HCT116 (cell line): ENCODE measurements at regions not wholly inside any gene's neighbourhood (a gene's known extent, or its start where the extent isn't known, plus 50 kb on each side); places are given as distances from the start of the nearest gene placed in this dataset.

Experiments used
- ATAC-seq: fragments of 200-7000 bp; cut with Tn5 transposase; 2 replicates; pipeline ENCODE4 v1.9.1; 2020; ENCODE audit warnings: mild to moderate bottlenecking, moderate library complexity
- BruUV-seq: library from RNA; stranded (reverse); fragments of 400-500 nt; replicated peaks from 2 replicates; lab custom pipeline; 2021; lab: Mats Ljungman, UMichigan
- CTCF ChIA-PET: fragments of 300-600 bp; sonication (Branson Sonifier 250); formaldehyde crosslinking; loops from one replicate; lab custom pipeline; 2021; ENCODE audit warnings: antibody characterized with exemption; lab: Charles Lee
- POLR2A ChIA-PET: fragments of 300-600, 350-600 bp; sonication (Branson Sonifier 250); formaldehyde crosslinking; loops from one replicate; lab custom pipeline; 2021; ENCODE audit warnings: antibody characterized with exemption; lab: Charles Lee
- RAD21 ChIA-PET, 2 experiments: fragments of 300-600 bp; sonication (Branson Sonifier 250); formaldehyde crosslinking; loops; one replicate each; lab custom pipeline; 2023; ENCODE audit warnings: low total read pairs in 2 of 2; ENCODE audit not compliant: uncharacterized antibody in 2 of 2, unreplicated experiment in 2 of 2, low non-redundant PET in 1 of 2; lab: Charles Lee
- DNase-seq: peaks from one replicate; pipeline ENCODE4 v3.0.0-alpha.2; 2010; ENCODE audit warnings: low read depth, low spot score
- H2AFZ ChIP-seq: fragments of 200-600 bp; shearing (Covaris generic), sonication (generic); 2 replicates; pipeline ENCODE4 v1.6.1; 2017; ENCODE audit warnings: low read depth, mixed run types, mixed read lengths, antibody characterized with exemption, low read length; ENCODE audit not compliant: poor library complexity, severe bottlenecking
- H3K27ac ChIP-seq: 2 replicates; pipeline ENCODE4 v1.5.1; 2012; ENCODE audit warnings: low read depth, low read length
- H3K27me3 ChIP-seq: fragments of 200-600 bp; sonication (generic); 2 replicates; pipeline ENCODE4 v1.6.1; 2016; ENCODE audit warnings: mixed run types, low read length, mixed read lengths; ENCODE audit not compliant: insufficient read depth
- H3K36me3 ChIP-seq, 2 experiments: fragments of 200-500 bp in 1 of 2; fragments of 200-600 bp in 1 of 2; sonication (Bioruptor generic) in 1 of 2; sonication (generic) in 1 of 2; 2 replicates each; pipeline versions ENCODE4 v1.5.1 to v1.6.1; 2014 to 2016; ENCODE audit warnings: low read length in 2 of 2, inconsistent platforms in 1 of 2, mixed read lengths in 1 of 2, mixed run types in 1 of 2; ENCODE audit not compliant: insufficient read depth in 2 of 2, control insufficient read depth in 1 of 2
- H3K4me1 ChIP-seq, 2 experiments: fragments of 200-600 bp in 1 of 2; sonication (generic) in 1 of 2; 2 replicates each; pipeline versions ENCODE4 v1.5.1 to v1.6.1; 2012 to 2017; ENCODE audit warnings: low read length in 2 of 2, inconsistent platforms in 1 of 2, mild to moderate bottlenecking in 1 of 2, mixed read lengths in 1 of 2, mixed run types in 1 of 2, moderate library complexity in 1 of 2; ENCODE audit not compliant: insufficient read depth in 2 of 2, control insufficient read depth in 1 of 2
- H3K4me2 ChIP-seq: fragments of 200-600 bp; sonication (generic); 2 replicates; pipeline ENCODE4 v1.6.1; 2017; ENCODE audit warnings: mixed run types, low read length, mixed read lengths
- H3K4me3 ChIP-seq, 2 experiments: fragments of 200-600 bp in 1 of 2; sonication (generic) in 1 of 2; replicated peaks in 1 of 2; 2 replicates each; pipeline ENCODE4 v1.5.1; 2011 to 2016; ENCODE audit warnings: low read length in 2 of 2, control low read depth in 1 of 2, low read depth in 1 of 2, mild to moderate bottlenecking in 1 of 2, mixed read lengths in 1 of 2, mixed run types in 1 of 2
- H3K79me2 ChIP-seq: fragments of 200-600 bp; sonication (generic); 2 replicates; pipeline ENCODE4 v1.6.1; 2017; ENCODE audit warnings: mild to moderate bottlenecking, mixed run types, low read length, moderate library complexity, mixed read lengths; ENCODE audit not compliant: insufficient read depth
- H3K9ac ChIP-seq: fragments of 200-600 bp; sonication (generic); 2 replicates; pipeline ENCODE4 v1.6.1; 2016; ENCODE audit warnings: low read length, mixed read lengths
- H3K9me2 ChIP-seq: fragments of 200-600 bp; sonication (generic), shearing (Covaris generic); 2 replicates; pipeline ENCODE4 v1.6.1; 2017; ENCODE audit warnings: mixed run types, mild to moderate bottlenecking, moderate library complexity; ENCODE audit not compliant: insufficient read depth
- H3K9me3 ChIP-seq, 2 experiments: fragments of 200-500 bp in 1 of 2; fragments of 200-600 bp in 1 of 2; sonication (Bioruptor generic) in 1 of 2; sonication (generic) in 1 of 2; 2 replicates each; pipeline ENCODE4 v1.6.1; 2014 to 2017; ENCODE audit warnings: low read length in 2 of 2, mixed read lengths in 2 of 2, inconsistent platforms in 1 of 2, low read depth in 1 of 2, mild to moderate bottlenecking in 1 of 2, mixed run types in 1 of 2, moderate library complexity in 1 of 2; ENCODE audit not compliant: control insufficient read depth in 1 of 2, insufficient read depth in 1 of 2
- H4K20me1 ChIP-seq: fragments of 200-600 bp; sonication (generic), shearing (Covaris generic); 2 replicates; pipeline ENCODE4 v1.6.1; 2017; ENCODE audit warnings: mixed run types, mild to moderate bottlenecking, moderate library complexity; ENCODE audit not compliant: insufficient read depth
- CBX3 ChIP-seq: IDR thresholded peaks from 2 replicates; pipeline ENCODE4 v1.6.1; 2012; ENCODE audit warnings: low read depth
- CEBPB ChIP-seq: IDR thresholded peaks from 2 replicates; pipeline ENCODE4 v1.6.1; 2012; ENCODE audit warnings: low read depth
- EGR1 ChIP-seq: IDR thresholded peaks from 2 replicates; pipeline ENCODE4 v1.6.1; 2012; ENCODE audit warnings: low read depth
- ELF1 ChIP-seq: IDR thresholded peaks from 2 replicates; pipeline ENCODE4 v1.6.1; 2012; ENCODE audit warnings: low read depth, borderline replicate concordance
- EZH2 ChIP-seq: fragments of 200-600 bp; sonication (generic); IDR thresholded peaks from 2 replicates; pipeline ENCODE4 v1.6.1; 2017; ENCODE audit warnings: antibody characterized with exemption, mixed run types
- EZH2phosphoT487 ChIP-seq: fragments of 200-600 bp; IDR thresholded peaks from 2 replicates; pipeline ENCODE4 v1.6.1; 2018; ENCODE audit warnings: antibody characterized with exemption, borderline replicate concordance
- FOSL1 ChIP-seq: IDR thresholded peaks from 2 replicates; pipeline ENCODE4 v1.6.1; 2012; ENCODE audit warnings: low read depth
- MAX ChIP-seq: IDR thresholded peaks from 2 replicates; pipeline ENCODE4 v1.6.1; 2012
- POLR2A ChIP-seq: IDR thresholded peaks from 2 replicates; pipeline ENCODE4 v1.7.0; 2011; ENCODE audit warnings: borderline replicate concordance; ENCODE audit not compliant: insufficient read depth, insufficient read length; ENCODE audit errors: extremely low read depth
- POLR2AphosphoS5 ChIP-seq: IDR thresholded peaks from 2 replicates; pipeline ENCODE4 v1.6.1; 2011; ENCODE audit warnings: mild to moderate bottlenecking, low read depth, low read length, moderate library complexity
- RAD21 ChIP-seq: IDR thresholded peaks from 2 replicates; pipeline ENCODE4 v1.6.1; 2012; ENCODE audit warnings: low read depth, mild to moderate bottlenecking
- SIN3A ChIP-seq: IDR thresholded peaks from 2 replicates; pipeline ENCODE4 v1.6.1; 2012; ENCODE audit warnings: low read depth
- SP1 ChIP-seq: IDR thresholded peaks from 2 replicates; pipeline ENCODE4 v1.6.1; 2012; ENCODE audit warnings: low read depth
- TCF7L2 ChIP-seq: IDR thresholded peaks from 2 replicates; pipeline ENCODE4 v1.7.0; 2011; ENCODE audit warnings: borderline replicate concordance, inconsistent platforms; ENCODE audit not compliant: insufficient read depth, insufficient read length; ENCODE audit errors: extremely low read depth
- ZNF274 ChIP-seq: fragments of 200-500 bp; sonication (Bioruptor generic); IDR thresholded peaks from 2 replicates; pipeline ENCODE4 v1.6.1; 2014; ENCODE audit warnings: mild to moderate bottlenecking, low read depth, low read length, inconsistent platforms
- intact Hi-C: fragments of 100-400 bp; cut with micrococcal nuclease; formaldehyde crosslinking; loops from 2 replicates; pipeline ENCODE4 v1.10.0; 2022
- TF ChIP-seq, protein P1 (sequence below), 3 experiments: fragments of 200-600 bp in 1 of 3; sonication (generic) in 1 of 3; IDR thresholded peaks in 2 of 3; conservative IDR thresholded peaks in 1 of 3; 2 replicates each; pipeline ENCODE4 v1.5.1; 2012 to 2017; ENCODE audit warnings: low read depth in 2 of 3, low read length in 2 of 3, antibody characterized with exemption in 1 of 3, borderline replicate concordance in 1 of 3, control low read depth in 1 of 3, mild to moderate bottlenecking in 1 of 3, mixed read lengths in 1 of 3, mixed run types in 1 of 3, moderate library complexity in 1 of 3; ENCODE audit not compliant: insufficient read depth in 1 of 3
- TF ChIP-seq, protein P2 (sequence below): IDR thresholded peaks from 2 replicates; pipeline ENCODE4 v1.6.1; 2012; ENCODE audit warnings: low read depth

- H3K36me3 ChIP-seq: no peaks in the 10 kb centered on the region
- no peaks in the 10 kb centered on the region for H3K9me3 ChIP-seq
- RAD21 ChIA-PET: no interaction called here
- DNase-seq: no peak
- H3K27ac ChIP-seq: no peak overlapping the region
- TF ChIP-seq MAX (no peak), CEBPB (no peak), ZNF274 (no peak), EZH2 (no peak), EGR1 (no peak), POLR2A (no peak), ELF1 (no peak), RAD21 (no peak), SIN3A (no peak), CBX3 (no peak), SP1 (no peak), EZH2phosphoT487 (no peak), POLR2AphosphoS5 (no peak), FOSL1 (no peak), TCF7L2 (no peak)
- TF ChIP-seq, protein P1, sequence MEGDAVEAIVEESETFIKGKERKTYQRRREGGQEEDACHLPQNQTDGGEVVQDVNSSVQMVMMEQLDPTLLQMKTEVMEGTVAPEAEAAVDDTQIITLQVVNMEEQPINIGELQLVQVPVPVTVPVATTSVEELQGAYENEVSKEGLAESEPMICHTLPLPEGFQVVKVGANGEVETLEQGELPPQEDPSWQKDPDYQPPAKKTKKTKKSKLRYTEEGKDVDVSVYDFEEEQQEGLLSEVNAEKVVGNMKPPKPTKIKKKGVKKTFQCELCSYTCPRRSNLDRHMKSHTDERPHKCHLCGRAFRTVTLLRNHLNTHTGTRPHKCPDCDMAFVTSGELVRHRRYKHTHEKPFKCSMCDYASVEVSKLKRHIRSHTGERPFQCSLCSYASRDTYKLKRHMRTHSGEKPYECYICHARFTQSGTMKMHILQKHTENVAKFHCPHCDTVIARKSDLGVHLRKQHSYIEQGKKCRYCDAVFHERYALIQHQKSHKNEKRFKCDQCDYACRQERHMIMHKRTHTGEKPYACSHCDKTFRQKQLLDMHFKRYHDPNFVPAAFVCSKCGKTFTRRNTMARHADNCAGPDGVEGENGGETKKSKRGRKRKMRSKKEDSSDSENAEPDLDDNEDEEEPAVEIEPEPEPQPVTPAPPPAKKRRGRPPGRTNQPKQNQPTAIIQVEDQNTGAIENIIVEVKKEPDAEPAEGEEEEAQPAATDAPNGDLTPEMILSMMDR (IDR thresholded peaks at IDR 0.05 in 2 of 3, conservative IDR thresholded peaks at IDR 0.05 in 1 of 3; ENCODE audit: borderline replicate concordance in 1 of 3, insufficient read depth in 1 of 3, low read depth in 2 of 3, low read length in 2 of 3): no peak
- TF ChIP-seq, protein P2, sequence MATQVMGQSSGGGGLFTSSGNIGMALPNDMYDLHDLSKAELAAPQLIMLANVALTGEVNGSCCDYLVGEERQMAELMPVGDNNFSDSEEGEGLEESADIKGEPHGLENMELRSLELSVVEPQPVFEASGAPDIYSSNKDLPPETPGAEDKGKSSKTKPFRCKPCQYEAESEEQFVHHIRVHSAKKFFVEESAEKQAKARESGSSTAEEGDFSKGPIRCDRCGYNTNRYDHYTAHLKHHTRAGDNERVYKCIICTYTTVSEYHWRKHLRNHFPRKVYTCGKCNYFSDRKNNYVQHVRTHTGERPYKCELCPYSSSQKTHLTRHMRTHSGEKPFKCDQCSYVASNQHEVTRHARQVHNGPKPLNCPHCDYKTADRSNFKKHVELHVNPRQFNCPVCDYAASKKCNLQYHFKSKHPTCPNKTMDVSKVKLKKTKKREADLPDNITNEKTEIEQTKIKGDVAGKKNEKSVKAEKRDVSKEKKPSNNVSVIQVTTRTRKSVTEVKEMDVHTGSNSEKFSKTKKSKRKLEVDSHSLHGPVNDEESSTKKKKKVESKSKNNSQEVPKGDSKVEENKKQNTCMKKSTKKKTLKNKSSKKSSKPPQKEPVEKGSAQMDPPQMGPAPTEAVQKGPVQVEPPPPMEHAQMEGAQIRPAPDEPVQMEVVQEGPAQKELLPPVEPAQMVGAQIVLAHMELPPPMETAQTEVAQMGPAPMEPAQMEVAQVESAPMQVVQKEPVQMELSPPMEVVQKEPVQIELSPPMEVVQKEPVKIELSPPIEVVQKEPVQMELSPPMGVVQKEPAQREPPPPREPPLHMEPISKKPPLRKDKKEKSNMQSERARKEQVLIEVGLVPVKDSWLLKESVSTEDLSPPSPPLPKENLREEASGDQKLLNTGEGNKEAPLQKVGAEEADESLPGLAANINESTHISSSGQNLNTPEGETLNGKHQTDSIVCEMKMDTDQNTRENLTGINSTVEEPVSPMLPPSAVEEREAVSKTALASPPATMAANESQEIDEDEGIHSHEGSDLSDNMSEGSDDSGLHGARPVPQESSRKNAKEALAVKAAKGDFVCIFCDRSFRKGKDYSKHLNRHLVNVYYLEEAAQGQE: no peak
- TF ChIP-seq, all 23 proteins: peak for 0
- no TSS peak for BruUV-seq
- Histone ChIP-seq H2AFZ (no peak overlapping the region), H4K20me1 (no peaks in the 10 kb centered on the region), H3K79me2 (no peaks in the 10 kb centered on the region), H3K9me2 (no peaks in the 10 kb centered on the region), H3K27me3 (peaks cover 4% of the 10 kb centered on the region; the same call in 1 of the 2 replicates), H3K4me2 (no peak overlapping the region), H3K4me3 (no peak overlapping the region), H3K9ac (no peak overlapping the region), H3K4me1 (no peaks in the 10 kb centered on the region)
- intact Hi-C loops: no loop called here
- POLR2A ChIA-PET: interaction anchor here (1.0 kb wide), 1 partner anchor 199 kb away, joined by 3 read pairs; the partner anchor contains the start of gene NPM1
- CTCF ChIA-PET: no interaction called here
- no peak for ATAC-seq
These were observed 167.0 kb downstream of the FGF18 start for GRCh38 chr5:171586436-171586835.
